GM19238 (cell line): ENCODE measurements at regions not wholly inside any gene's neighbourhood (a gene's known extent, or its start where the extent isn't known, plus 50 kb on each side); places are given as distances from the start of the nearest gene placed in this dataset.
"Not testable (repeated sequence)": the region's sequence is repeated elsewhere in the genome, so short reads cannot be mapped to it uniquely, and the experiment has no call there.

ENCODE experiments used
- DNase-seq: peaks from one replicate; pipeline ENCODE4 v3.0.0; 2011; ENCODE audit warnings: low spot score; ENCODE audit not compliant: insufficient read length

- DNase-seq: no peak
Observed at GRCh38 chr10:27390681-27391080, 113.4 kb upstream of the RAB18 start.

- DNase-seq: no peak
Observed at GRCh38 chr10:27388761-27389399, 115.2 kb upstream of the RAB18 start.

GRCh38 chr10:27383595-27384542 is 120.2 kb upstream of the RAB18 start:
- DNase-seq: no peak

DNA sequence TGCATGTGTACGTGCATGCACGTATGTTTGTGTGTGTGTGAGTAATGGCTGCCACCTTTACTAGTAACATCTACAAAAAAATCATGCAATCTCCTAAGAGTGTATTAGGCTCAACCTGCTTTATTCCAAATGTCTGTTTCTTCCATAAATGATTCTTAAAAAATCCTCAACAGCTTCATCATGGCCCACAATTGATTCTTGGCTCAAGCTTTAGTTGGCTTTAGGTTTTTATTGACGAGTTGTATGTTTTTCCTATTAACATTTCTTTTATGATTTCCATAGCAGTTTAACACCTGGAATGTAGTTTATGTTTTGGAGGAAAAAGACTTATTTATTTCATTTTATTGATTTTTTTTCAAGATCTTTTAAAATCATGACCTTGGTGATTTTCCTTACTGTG is 121.9 kb upstream of the RAB18 start:
- DNase-seq: no peak

DNA sequence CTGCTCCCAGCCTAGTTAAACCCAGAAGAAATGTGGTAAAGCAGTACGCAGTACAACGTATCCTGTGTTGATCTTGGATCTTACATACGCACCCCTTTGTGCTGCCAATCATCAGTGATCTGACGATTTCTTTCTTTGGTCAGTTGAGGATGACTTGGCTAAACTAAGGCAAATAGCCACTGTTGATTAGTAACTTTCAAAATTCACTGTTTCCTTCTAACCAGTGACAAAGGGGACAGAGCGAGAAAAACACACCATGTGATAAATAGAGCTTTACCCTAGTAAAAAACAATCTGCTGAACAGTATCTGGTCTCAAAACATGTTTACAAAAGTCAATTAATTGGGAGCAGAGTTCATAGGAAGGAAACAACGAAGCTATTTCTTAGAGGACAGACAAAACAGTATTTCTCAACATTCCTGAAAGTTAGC is 123.2 kb upstream of the RAB18 start:
- DNase-seq: no peak

DNA sequence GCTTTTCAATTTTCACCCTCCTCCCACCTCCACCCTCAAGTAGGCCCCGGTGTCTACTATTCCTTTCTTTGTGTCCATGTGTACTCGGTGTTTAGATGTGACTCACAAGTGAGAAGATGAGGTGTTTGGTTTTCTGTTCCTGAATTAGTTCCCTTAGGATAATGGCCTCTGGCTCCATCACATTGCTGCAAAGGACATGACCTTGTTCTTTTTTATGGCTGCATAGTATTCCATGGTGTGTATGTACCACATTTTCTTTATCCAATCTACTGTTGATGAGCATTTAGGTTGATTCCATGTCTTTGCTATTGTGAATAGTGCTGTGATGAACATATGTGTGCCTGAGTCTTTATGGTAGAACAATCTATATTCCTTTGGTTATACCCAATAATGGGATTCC is 125.1 kb upstream of the RAB18 start:
- DNase-seq: not testable (repeated sequence)

- DNase-seq: no peak
Observed at GRCh38 chr10:27373566-27374160, 130.4 kb upstream of the RAB18 start.

DNA sequence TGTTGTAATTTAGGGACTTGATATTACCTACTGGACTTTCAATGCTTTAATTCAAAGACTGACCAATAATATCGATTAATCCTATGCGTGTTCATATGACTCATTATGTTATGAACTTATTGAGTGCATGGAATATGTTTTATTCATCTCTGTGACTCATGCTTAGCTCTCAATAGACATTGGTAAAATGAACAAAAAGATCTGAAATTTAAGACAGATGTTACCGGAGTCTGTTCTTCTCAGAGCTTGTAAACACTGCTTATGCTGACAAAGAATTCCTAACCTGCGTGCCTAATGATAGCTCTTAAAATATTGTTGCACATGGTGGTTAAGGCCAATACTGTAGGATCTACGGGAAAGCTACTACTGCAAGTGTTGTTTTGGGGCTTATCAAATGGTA is 131.5 kb upstream of the ACBD5 start:
- no peak for DNase-seq

GRCh38 chr10:27371375-27371774 is 130.8 kb upstream of the ACBD5 start:
- DNase-seq: not testable (repeated sequence)

DNA sequence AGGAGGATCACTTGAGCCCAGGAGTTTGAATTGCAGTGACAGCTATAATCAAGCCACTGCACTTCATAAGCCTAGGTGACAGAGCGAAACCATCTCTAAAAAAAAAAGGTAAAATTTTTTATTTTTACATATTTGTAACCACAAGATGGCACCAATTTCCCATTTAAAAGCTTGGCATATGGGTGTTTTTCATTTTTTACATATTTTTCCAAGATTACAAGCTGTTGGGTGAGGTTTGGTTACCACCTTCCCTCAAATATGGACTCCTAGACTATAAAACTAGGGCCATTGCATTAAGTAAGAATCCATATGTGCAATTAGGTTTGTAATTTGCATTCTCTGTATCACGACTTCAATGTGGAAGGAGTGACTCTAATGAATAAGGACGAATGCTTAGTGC is 129.3 kb upstream of the ACBD5 start:
- no peak for DNase-seq

GRCh38 chr10:27368706-27369105 is 128.1 kb upstream of the ACBD5 start:
- DNase-seq: no peak

- no peak for DNase-seq
Observed at GRCh38 chr10:27366769-27367168, 126.2 kb upstream of the ACBD5 start.

GRCh38 chr10:27364028-27364427 is 123.4 kb upstream of the ACBD5 start:
- DNase-seq: no peak

GRCh38 chr10:27360581-27361172 is 120.1 kb upstream of the ACBD5 start:
- peak; percentile 19 for DNase-seq

DNA sequence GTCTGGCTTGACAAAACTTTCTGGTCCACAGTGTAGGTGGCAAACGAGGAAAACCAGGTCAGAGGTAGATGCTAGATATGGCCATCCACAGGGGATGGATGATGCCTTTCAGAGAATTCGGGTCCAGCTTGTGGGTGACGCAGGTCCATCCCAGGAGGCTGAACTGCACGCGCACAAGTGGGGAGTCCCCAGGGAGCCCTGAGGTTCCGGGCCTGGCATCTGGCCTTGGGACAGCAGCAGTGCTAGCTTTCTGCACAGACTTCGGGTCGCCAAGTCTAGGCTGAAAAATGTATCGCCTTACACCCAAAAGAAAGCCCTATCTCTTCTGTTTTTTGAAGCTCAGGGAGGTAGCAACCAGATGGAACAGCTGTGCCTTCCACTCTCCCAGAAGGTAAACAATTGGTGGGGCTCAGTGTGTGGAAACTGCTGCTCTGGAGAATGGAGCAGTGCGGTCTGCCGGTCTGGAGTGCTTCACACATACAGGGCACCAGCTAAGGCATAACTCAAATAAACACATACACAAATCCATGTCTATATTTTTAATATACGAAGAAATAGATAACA is 119.3 kb upstream of the ACBD5 start:
- no peak for DNase-seq

GRCh38 chr10:27356738-27357137 is 116.1 kb upstream of the ACBD5 start:
- no peak for DNase-seq

DNA sequence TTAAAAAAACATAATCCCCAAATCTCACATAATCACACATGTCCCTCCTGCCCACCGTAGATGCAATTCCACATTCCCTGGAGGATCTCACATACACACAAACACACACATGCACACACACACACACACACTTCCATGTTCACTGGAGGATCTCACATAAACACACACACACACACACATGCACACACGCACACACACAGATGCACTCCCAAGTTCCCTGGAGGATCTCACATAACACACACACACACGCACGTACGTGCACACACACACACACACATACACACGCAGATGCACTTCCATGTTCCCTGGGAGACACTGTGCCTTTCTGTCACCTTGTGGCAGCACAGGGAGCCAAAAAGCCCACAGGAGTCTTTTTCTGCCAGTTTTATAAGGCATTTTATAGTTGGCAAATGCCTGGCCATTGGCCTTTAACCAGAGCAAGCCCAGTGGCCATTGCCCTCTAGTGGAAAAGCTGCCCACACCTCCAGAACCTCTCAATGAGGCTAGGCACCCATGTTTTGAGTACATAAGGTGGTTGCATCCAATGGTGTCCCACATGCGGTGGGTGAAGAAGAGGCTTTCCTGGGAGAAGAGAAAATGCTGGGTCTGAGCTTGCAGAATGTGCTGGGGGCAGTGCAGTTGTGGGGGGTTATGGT is 115.4 kb upstream of the ACBD5 start:
- no peak for DNase-seq

GRCh38 chr10:27354643-27355270 is 114.2 kb upstream of the ACBD5 start:
- DNase-seq: peak; percentile 42

DNA sequence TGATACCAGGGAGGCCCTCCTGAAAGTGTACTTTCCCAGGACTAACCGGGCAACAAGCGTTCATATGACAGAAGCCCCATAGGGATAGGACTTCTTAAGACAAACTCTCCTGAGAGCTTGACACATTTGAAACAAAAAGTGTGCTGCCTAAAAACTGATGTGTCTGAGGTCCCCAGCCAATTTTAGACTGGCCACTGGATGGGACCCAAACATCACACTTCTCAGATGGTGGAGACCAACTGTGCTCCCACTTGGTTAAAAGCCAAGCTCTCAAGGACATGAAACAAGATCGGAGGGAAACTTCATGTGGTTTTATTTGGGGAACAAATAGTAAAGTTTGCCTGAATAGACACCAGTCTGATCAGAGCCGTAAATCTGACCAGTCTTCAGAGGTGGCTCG is 113.5 kb upstream of the ACBD5 start:
- not testable (repeated sequence) for DNase-seq

GRCh38 chr10:27349987-27350386 is 109.4 kb upstream of the ACBD5 start:
- no peak for DNase-seq

DNA sequence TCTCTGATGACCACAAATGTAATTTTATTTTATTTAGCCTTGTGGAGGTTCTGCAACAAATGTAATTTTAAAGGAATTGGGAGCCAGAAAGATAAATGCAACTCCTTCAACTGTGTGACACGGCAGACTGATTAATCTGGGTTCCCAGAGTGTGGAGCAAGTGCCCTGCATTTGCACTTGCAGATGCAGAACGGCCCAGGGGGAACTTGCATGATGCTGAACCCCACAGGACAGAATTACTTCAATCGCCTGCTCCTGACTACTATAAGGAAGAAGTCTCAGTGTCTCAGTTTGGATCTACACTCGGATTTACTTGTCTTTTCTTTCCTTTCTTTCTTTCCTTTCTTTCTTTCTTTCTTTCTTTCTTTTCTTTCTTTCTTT is 107.2 kb upstream of the ACBD5 start:
- not testable (repeated sequence) for DNase-seq
